ENCODE measurements at regions not wholly inside any gene's neighbourhood (a gene's known extent, or its start where the extent isn't known, plus 50 kb on each side); places are given as distances from the start of the nearest gene placed in this dataset.

- TF ChIP-seq, protein P1, sequence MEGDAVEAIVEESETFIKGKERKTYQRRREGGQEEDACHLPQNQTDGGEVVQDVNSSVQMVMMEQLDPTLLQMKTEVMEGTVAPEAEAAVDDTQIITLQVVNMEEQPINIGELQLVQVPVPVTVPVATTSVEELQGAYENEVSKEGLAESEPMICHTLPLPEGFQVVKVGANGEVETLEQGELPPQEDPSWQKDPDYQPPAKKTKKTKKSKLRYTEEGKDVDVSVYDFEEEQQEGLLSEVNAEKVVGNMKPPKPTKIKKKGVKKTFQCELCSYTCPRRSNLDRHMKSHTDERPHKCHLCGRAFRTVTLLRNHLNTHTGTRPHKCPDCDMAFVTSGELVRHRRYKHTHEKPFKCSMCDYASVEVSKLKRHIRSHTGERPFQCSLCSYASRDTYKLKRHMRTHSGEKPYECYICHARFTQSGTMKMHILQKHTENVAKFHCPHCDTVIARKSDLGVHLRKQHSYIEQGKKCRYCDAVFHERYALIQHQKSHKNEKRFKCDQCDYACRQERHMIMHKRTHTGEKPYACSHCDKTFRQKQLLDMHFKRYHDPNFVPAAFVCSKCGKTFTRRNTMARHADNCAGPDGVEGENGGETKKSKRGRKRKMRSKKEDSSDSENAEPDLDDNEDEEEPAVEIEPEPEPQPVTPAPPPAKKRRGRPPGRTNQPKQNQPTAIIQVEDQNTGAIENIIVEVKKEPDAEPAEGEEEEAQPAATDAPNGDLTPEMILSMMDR (conservative IDR thresholded peaks at IDR 0.05; ENCODE audit: low read length), result no peak
- no peak for TF ChIP-seq EZH2phosphoT487 (IDR thresholded peaks at IDR 0.05; ENCODE audit: borderline replicate concordance, low read depth, low read length)
Observed at GRCh38 chr4:122083351-122083750, 68.8 kb upstream of the BLTP1 start.
